HG03159 (cell line): ENCODE measurements at regions not wholly inside any gene's neighbourhood (a gene's known extent, or its start where the extent isn't known, plus 50 kb on each side); places are given as distances from the start of the nearest gene placed in this dataset.

Experiments used
- ATAC-seq: cut with Tn5 transposase; IDR thresholded peaks from one replicate; pipeline ENCODE4 v1.9.1; 2021; ENCODE audit warnings: mild to moderate bottlenecking, moderate library complexity; ENCODE audit not compliant: unreplicated experiment

GRCh38 chr2:187139469-187139868, 290.5 kb upstream of the ZSWIM2 start:
- no peak for ATAC-seq

GRCh38 chr2:187138265-187138664, 289.3 kb upstream of the ZSWIM2 start:
- peak; percentile 70 for ATAC-seq

GRCh38 chr2:187136646-187137045, 287.7 kb upstream of the ZSWIM2 start:
- ATAC-seq = no peak

DNA sequence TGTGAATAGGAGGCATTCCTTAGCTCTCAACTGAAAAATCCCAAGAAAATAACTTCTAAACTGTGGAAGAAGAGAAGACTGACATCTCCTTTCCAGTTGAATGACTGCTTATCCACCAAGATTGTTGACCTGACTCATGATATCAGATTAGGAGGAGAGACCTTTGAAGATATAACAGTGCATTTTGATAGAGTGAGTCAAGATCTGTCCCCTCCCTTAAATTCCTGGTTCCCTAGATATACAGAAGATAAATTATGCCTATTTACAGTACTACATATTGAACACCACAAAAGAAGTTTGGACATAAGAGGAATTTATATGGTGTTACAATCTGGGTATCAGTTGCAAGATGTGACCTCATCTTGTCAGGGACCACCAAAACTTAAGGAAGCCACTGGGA, 285.3 kb upstream of the ZSWIM2 start:
- no peak for ATAC-seq

- ATAC-seq = no peak
Measured at GRCh38 chr2:187129868-187130267, 280.9 kb upstream of the ZSWIM2 start.

GRCh38 chr2:187129306-187129705, 280.3 kb upstream of the ZSWIM2 start:
- no peak for ATAC-seq

GRCh38 chr2:187126247-187127005, 277.5 kb upstream of the ZSWIM2 start:
- ATAC-seq = no peak

GRCh38 chr2:187125318-187125717, 276.3 kb upstream of the ZSWIM2 start:
- ATAC-seq = no peak

GRCh38 chr2:187124529-187124928, 275.6 kb upstream of the ZSWIM2 start:
- ATAC-seq = no peak

DNA sequence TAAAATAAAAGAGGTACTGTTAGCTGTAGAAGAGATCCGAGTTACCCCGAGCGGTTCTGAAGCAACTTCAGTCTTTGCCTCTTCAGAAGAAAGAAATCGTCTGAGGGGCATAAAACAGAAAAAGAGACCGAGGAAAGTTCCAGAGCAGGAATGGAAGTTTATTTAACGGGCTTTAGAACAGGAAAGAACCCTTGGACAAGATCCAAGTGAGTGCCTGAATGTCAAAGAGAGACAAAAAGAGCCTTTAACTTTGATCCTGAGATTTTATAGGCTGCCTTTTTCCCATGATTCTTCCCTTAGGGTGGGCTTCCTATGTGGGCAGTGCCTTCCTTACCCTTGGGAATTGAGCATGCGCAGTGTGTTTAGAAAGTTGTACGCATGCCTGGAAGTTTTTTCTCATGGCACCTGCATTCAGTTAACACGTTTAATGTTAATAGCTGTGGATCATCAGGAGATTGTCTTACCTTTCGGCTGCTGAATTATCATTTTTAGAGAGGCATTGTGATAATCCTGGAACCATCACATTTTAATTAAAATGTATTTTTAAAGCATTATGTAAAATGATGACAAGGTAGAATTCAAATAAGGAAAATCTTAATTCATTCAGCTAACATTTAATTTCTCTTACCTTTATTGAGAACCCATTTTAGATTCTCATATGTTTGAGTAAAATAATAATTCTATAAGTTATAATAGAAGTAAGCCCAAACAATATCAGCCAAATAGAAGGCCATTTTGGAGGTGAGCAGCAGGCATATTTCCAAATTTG, 269.5 kb upstream of the ZSWIM2 start:
- ATAC-seq = no peak

GRCh38 chr2:187117483-187117882, 268.5 kb upstream of the ZSWIM2 start:
- ATAC-seq = no peak

DNA sequence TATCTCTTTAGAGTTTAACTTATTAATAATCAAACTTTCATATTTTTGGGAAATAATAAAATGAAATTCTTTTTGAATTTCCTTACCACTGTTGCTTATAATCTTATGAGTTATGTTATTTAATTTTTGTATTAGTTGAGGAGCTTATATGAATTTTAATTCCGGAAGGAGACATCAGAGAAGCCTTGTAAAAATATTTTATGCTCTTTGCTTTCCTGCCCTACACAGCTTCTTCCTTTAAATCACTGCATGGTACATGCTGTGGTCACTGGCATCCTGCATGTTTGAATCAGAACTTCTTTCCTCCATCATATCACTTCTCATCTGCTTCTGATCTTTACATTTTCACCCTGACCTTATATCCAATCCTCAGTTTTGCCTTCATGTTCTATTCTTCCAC, 266.7 kb upstream of the ZSWIM2 start:
- no peak for ATAC-seq

- no peak for ATAC-seq
Measured at GRCh38 chr2:187107001-187107400, 258.0 kb upstream of the ZSWIM2 start.

DNA sequence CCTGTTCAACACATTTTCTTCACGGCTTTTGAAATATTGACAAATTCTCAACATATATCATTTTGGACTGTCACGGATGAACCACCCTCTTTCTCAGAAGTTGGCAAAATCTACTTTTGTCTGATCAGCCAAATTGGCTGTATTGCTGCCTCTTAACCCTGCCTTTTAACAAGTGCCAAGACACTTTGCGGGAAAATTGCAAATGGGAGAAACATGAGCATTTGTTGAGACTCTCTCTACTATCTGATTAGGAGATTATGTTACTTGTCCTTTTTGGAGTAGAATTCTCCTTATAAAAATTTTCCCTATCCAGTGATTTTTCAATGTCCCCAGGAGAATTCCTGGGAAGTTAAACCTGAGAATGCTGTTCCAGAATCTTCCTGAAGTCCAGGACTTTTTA, 256.2 kb upstream of the ZSWIM2 start:
- no peak for ATAC-seq

- ATAC-seq = no peak
Measured at GRCh38 chr2:187102381-187102780, 253.4 kb upstream of the ZSWIM2 start.

DNA sequence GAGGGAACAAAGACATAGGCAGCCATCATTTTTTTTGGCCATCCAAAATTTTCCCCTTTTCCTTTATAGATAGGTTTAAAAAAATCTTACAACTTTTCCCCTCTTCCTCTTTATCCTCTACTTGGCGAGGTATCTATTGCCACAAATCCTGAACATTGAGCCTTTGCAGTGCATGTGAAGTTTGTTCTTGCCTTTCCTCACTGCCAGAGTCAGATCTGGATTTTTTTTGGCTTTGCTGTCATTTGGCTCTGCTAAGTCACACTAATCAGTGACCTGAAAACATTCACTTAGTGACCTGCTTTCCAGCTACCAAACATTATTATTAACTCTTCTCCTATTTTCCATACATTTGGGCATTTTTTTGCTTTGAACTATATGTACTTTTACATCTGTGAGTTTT, 249.2 kb upstream of the ZSWIM2 start:
- no peak for ATAC-seq

DNA sequence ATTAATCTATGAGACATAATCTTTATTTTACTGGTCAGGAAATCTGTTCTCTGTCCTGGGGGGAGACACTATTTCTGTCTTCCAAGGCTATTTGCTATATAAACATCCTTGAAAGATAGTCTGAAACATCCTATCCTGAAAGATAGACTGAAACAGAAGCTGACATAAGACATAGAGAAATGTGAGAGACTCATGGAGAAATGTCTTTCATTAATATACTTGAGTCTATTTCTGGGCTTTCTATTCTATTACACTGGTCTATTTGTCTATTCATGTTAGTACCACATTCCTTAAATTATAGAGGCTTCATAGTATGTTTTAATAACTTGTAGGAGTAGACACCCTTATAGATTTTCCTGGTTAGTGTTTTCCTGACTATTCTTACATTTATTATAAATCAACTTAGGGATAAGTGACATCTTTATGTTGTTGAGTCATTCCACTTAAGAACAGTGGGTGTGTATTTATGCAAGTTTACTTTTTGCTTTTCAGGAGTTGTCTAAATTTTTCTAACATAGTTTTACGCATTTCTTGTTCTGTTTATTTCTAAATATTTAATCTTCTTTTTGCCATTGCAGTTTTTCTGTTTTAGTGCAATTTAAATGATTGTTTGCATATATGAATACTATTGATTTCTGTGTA, 244.9 kb upstream of the ZSWIM2 start:
- no peak for ATAC-seq

DNA sequence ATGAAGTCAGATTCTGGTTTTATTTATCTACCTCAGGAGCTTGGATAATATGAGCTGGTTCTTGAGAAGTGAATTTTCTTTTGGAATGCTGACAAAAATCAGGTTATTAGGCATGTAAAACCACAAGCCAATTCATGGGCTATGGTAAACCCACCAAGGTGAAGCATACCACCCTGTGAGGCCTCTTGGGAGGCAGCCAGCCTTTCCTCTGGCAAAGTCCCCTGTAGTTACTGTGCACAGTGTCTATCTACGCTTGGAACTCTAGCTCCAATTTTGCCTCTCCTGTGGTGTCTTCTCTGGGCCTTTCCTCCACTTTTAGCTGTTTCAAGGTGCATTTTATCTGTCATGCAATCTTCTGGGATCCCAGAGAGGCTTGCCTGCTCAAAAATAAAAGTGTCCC, 242.7 kb upstream of the ZSWIM2 start:
- ATAC-seq = no peak

DNA sequence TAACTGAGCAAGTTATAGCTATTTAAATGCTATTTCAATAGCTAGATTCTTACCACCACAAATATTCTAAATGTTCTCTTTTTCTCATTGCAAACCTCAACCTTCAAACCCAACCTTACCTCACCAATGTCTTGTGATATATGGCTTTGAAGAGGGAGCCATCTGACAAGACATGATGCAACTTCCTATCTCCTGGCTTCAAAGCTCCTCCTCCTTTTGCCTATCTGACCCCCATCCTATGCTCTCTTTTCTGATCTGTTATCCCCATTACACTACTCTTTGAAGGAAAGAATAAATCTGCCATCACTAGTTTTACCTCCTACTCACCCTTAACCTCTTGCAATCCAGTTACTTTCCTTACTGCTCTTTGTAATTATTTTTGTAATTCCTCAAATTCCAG, 235.6 kb upstream of the ZSWIM2 start:
- no peak for ATAC-seq

DNA sequence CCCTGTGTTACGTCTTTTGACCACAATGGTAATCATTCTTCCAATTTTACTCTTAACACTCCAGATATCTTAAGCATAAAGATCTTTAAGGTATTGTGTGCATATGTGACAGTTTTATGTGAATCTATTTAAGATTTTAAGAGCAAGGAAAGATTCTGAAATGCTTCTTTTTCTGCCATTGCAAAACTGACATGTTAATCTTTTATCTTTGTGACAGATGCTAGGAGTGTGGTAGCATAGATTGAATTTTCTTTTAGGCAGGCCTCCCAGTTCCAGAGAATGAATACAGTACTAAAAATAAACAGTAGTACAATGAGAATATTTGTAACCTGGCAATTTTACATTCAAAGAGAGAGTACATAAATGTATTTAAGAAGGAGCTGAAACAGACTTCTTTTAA, 232.5 kb upstream of the ZSWIM2 start:
- ATAC-seq = no peak

- no peak for ATAC-seq
Measured at GRCh38 chr2:187079901-187080300, 230.9 kb upstream of the ZSWIM2 start.

GRCh38 chr2:187078297-187078696, 229.3 kb upstream of the ZSWIM2 start:
- ATAC-seq = no peak
